CD14-positive monocyte (primary cell): ENCODE measurements at regions not wholly inside any gene's neighbourhood (a gene's known extent, or its start where the extent isn't known, plus 50 kb on each side); places are given as distances from the start of the nearest gene placed in this dataset.

ENCODE experiments used
- DNase-seq, 3 donors: peaks; one replicate each; pipeline ENCODE4 v3.0.0-alpha.2; 2011 to 2022
- H2AFZ ChIP-seq: 2 replicates; pipeline ENCODE4 v1.6.0; 2012; ENCODE audit warnings: mild to moderate bottlenecking, low read depth, low read length, inconsistent platforms; ENCODE audit not compliant: insufficient read depth, poor library complexity, severe bottlenecking
- H3K27ac ChIP-seq, 2 donors: 1 replicate in 1 of 2; 2 replicates in 1 of 2; pipeline ENCODE4 v1.5.1; 2012 to 2013; ENCODE audit warnings: low read length in 2 of 2, control low read depth in 1 of 2, inconsistent platforms in 1 of 2, low read depth in 1 of 2, mild to moderate bottlenecking in 1 of 2
- H3K27me3 ChIP-seq, 2 donors: one replicate each; pipeline versions ENCODE4 v1.6.0 to v1.6.1; 2011 to 2013; ENCODE audit warnings: low read length in 2 of 2; ENCODE audit not compliant: control insufficient read depth in 2 of 2, insufficient read depth in 2 of 2
- H3K36me3 ChIP-seq, 2 donors: replicated peaks in 1 of 2; 1 replicate in 1 of 2; 2 replicates in 1 of 2; pipeline versions ENCODE4 v1.5.1 to v1.6.1; 2012 to 2013; ENCODE audit warnings: low read length in 2 of 2, control low read depth in 1 of 2, inconsistent platforms in 1 of 2, mild to moderate bottlenecking in 1 of 2; ENCODE audit not compliant: insufficient read depth in 2 of 2, control insufficient read depth in 1 of 2
- H3K4me1 ChIP-seq, 2 donors: 1 replicate in 1 of 2; 2 replicates in 1 of 2; pipeline versions ENCODE4 v1.5.1 to v1.6.1; 2012 to 2013; ENCODE audit warnings: low read length in 2 of 2, control low read depth in 1 of 2, inconsistent platforms in 1 of 2, mild to moderate bottlenecking in 1 of 2, moderate library complexity in 1 of 2; ENCODE audit not compliant: insufficient read depth in 2 of 2, control insufficient read depth in 1 of 2
- H3K4me2 ChIP-seq: replicated peaks from 2 replicates; pipeline ENCODE3; 2012; ENCODE audit warnings: low read length, moderate library complexity, mild to moderate bottlenecking; ENCODE audit not compliant: poor library complexity, severe bottlenecking; ENCODE audit errors: extremely low read depth
- H3K4me3 ChIP-seq, 3 experiments: fragments of 200-600 bp in 1 of 3; sonication (generic) in 1 of 3; replicated peaks in 1 of 3; 1 replicate in 2 of 3; 2 replicates in 1 of 3; pipeline ENCODE4 v1.5.1; 2011 to 2013; ENCODE audit warnings: low read length in 3 of 3, mild to moderate bottlenecking in 3 of 3, control low read depth in 2 of 3, low read depth in 2 of 3, inconsistent platforms in 1 of 3, moderate library complexity in 1 of 3
- H3K79me2 ChIP-seq: 2 replicates; pipeline ENCODE4 v1.6.0; 2012; ENCODE audit warnings: mild to moderate bottlenecking, control low read depth, inconsistent platforms, low read length, moderate library complexity; ENCODE audit not compliant: insufficient read depth
- H3K9ac ChIP-seq: 2 replicates; pipeline ENCODE4 v1.6.0; 2017; ENCODE audit warnings: low read length, mild to moderate bottlenecking; ENCODE audit not compliant: insufficient read depth, poor library complexity, severe bottlenecking
- H3K9me3 ChIP-seq, 2 donors: replicated peaks in 1 of 2; 1 replicate in 1 of 2; 2 replicates in 1 of 2; pipeline versions ENCODE4 v1.5.1 to v1.6.1; 2012 to 2013; ENCODE audit warnings: low read length in 2 of 2, control low read depth in 1 of 2; ENCODE audit not compliant: control insufficient read depth in 1 of 2, insufficient read depth in 1 of 2
- H4K20me1 ChIP-seq: 2 replicates; pipeline ENCODE4 v1.6.0; 2012; ENCODE audit warnings: mild to moderate bottlenecking, low read length, control low read depth, moderate library complexity; ENCODE audit not compliant: insufficient read depth
- H3K27ac Mint-ChIP-seq, 7 donors: one replicate each; pipeline ENCODE4 v1.8.0; 2020; ENCODE audit warnings: mild to moderate bottlenecking in 7 of 7, mixed read lengths in 7 of 7, moderate library complexity in 6 of 7, inconsistent platforms in 2 of 7
- H3K27me3 Mint-ChIP-seq, 3 donors: one replicate each; pipeline ENCODE4 v1.8.0; 2021 to 2022; ENCODE audit warnings: low read depth in 3 of 3, mild to moderate bottlenecking in 3 of 3, mixed read lengths in 3 of 3, moderate library complexity in 3 of 3, inconsistent platforms in 1 of 3
- H3K36me3 Mint-ChIP-seq, 2 donors: one replicate each; pipeline ENCODE4 v1.8.0; 2020; ENCODE audit warnings: mixed read lengths in 2 of 2, inconsistent platforms in 1 of 2, mild to moderate bottlenecking in 1 of 2
- H3K4me1 Mint-ChIP-seq: one replicate; pipeline ENCODE4 v1.8.0; 2020; ENCODE audit warnings: mild to moderate bottlenecking, mixed read lengths
- H3K4me3 Mint-ChIP-seq, 2 donors: one replicate each; pipeline ENCODE4 v1.8.0; 2020; ENCODE audit warnings: mild to moderate bottlenecking in 2 of 2, mixed read lengths in 2 of 2, moderate library complexity in 1 of 2
- H3K9me3 Mint-ChIP-seq, 7 donors: one replicate each; pipeline ENCODE4 v1.8.0; 2020 to 2022; ENCODE audit warnings: mixed read lengths in 7 of 7, mild to moderate bottlenecking in 6 of 7, moderate library complexity in 6 of 7, inconsistent platforms in 2 of 7
- CTCF ChIP-seq: fragments of 200-600 bp; IDR thresholded peaks from one replicate; pipeline ENCODE4 v1.8.0; 2022; ENCODE audit warnings: antibody characterized with exemption, mild to moderate bottlenecking
- WGBS: methylation state at CpG from one replicate; pipeline ENCODE4 v1.1.5; 2013; ENCODE audit warnings: missing lambda C conversion rate; ENCODE audit not compliant: insufficient coverage; 5-methylcytosine and 5-hydroxymethylcytosine counted together
- intact Hi-C, 2 donors: fragments of 100-400 bp; cut with micrococcal nuclease; formaldehyde crosslinking; loops; one replicate each; pipeline versions ENCODE4 v1.15.0 to v1.15.1; 2023

GRCh38 chr6:156616495-156616894 lies 160.7 kb upstream of the ARID1B start:
- DNase-seq: no peak
- Mint-ChIP-seq H3K27me3 (peaks cover 1 to 2% (median 1%) of the 10 kb centered on the region in 3 donors), H3K4me1 (no peaks in the 10 kb centered on the region), H3K9me3 (peaks cover 24 to 39% (median 30%) of the 10 kb centered on the region in 7 donors), H3K4me3 (no peak overlapping the region), H3K27ac (peak overlapping the region in 1 of 7 donors; percentile 68), H3K36me3 (no peaks in the 10 kb centered on the region)
- H3K4me2 ChIP-seq: no peak overlapping the region
- H3K79me2 ChIP-seq: no peaks in the 10 kb centered on the region
- H4K20me1 ChIP-seq: no peaks in the 10 kb centered on the region
- no peaks in the 10 kb centered on the region for H3K27me3 ChIP-seq
- H3K9ac ChIP-seq: no peak overlapping the region
- H3K4me1 ChIP-seq: no peaks in the 10 kb centered on the region
- intact Hi-C loops: no loop called here
- H3K9me3 ChIP-seq: peaks cover 14 to 21% of the 10 kb centered on the region in 2 donors
- H3K36me3 ChIP-seq: no peaks in the 10 kb centered on the region
- no peak overlapping the region for H3K4me3 ChIP-seq
- TF ChIP-seq CTCF: no peak
- whole genome bisulfite sequencing: 100% methylated on average over 1 of the region's 1 CpG
- H2AFZ ChIP-seq: no peak overlapping the region
- no peak overlapping the region for H3K27ac ChIP-seq

- Histone ChIP-seq H3K9ac (no peak overlapping the region), H3K9me3 (peaks cover 14 to 26% of the 10 kb centered on the region in 2 donors), H3K79me2 (no peaks in the 10 kb centered on the region), H4K20me1 (no peaks in the 10 kb centered on the region), H3K27ac (no peak overlapping the region), H3K36me3 (no peaks in the 10 kb centered on the region), H3K4me3 (no peak overlapping the region), H3K4me2 (no peak overlapping the region), H3K27me3 (no peaks in the 10 kb centered on the region), H3K4me1 (no peaks in the 10 kb centered on the region), H2AFZ (no peak overlapping the region)
- no peaks in the 10 kb centered on the region for H3K36me3 Mint-ChIP-seq
- DNase-seq: no peak
- no peak overlapping the region for H3K4me3 Mint-ChIP-seq
- H3K27me3 Mint-ChIP-seq: peaks cover 0 to 1% (median 1%) of the 10 kb centered on the region in 3 donors
- peaks cover 24 to 39% (median 30%) of the 10 kb centered on the region in 7 donors for H3K9me3 Mint-ChIP-seq
- no peak overlapping the region for H3K27ac Mint-ChIP-seq
- intact Hi-C loops: no loop called here
- no peaks in the 10 kb centered on the region for H3K4me1 Mint-ChIP-seq
- no peak for TF ChIP-seq CTCF
- WGBS: 82% methylated on average over 1 of the region's 1 CpG
Observed at GRCh38 chr6:156613996-156614395, 163.2 kb upstream of the ARID1B start.
